ENCODE measurements at regions not wholly inside any gene's neighbourhood (a gene's known extent, or its start where the extent isn't known, plus 50 kb on each side); places are given as distances from the start of the nearest gene placed in this dataset.
A peak's percentile ranks its signal among the peaks of the same experiment; 100 is the strongest.

DNA sequence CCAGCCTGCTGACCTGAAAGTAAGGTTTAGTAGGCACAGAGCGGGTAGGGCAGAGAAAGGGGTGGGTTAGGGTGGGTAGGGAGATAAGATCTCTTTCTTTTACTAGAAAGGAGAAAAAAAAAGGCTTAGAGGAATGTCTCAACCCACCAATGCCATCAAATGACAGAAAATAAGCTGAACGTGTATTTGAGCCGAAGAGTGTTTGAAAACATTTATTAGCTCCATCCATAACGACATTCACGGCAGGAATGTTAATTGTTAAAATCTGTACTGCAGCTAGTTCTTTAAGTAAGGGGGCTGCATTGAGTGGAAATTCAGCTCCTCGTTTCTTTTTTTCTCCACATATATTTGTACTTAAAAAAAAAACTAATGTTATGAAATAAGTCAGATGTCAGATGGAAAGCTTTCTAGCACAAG is 63.7 kb upstream of the ARID5B start:
- Histone ChIP-seq H3K9ac (ENCODE audit: low read depth, low read length) (peak overlapping the region; percentile 55), H3K4me3 (ENCODE audit: insufficient read depth, low read depth, low read length) (no peak overlapping the region), H3K79me1 (ENCODE audit: low read depth in 1 of 2, low read length in 2 of 2) (0 out of 4 replicates have a peak, but pooled peaks cover 0 to 2% of the 10 kb centered on the region in 2 experiments), H3K27ac (ENCODE audit: insufficient read depth, low read length) (peak overlapping the region; percentile 81; the same call in 1 of the 2 replicates), H3K9me3 (ENCODE audit: control insufficient read depth, insufficient read depth, low read length) (no peaks in the 10 kb centered on the region), H4K5ac (ENCODE audit: low read depth, low read length) (peak overlapping the region; percentile 37), H3K23ac (ENCODE audit: low read depth, low read length) (peak overlapping the region; percentile 72; the same call in 1 of the 2 replicates), H3K4ac (ENCODE audit: low read depth, low read length) (peak overlapping the region; percentile 86; the same call in 1 of the 2 replicates), H2AK5ac (ENCODE audit: low read depth, low read length) (peak overlapping the region; percentile 62; the same call in 1 of the 2 replicates), H4K8ac (ENCODE audit: low read depth in 2 of 2, low read length in 2 of 2) (peak overlapping the region in 1 of 2 experiments; percentile 49; a peak in 3 of 4 replicates), H3K4me2 (ENCODE audit: low read depth, low read length) (peak overlapping the region; percentile 94), H2BK15ac (ENCODE audit: low read depth, low read length) (peak overlapping the region; percentile 25; the same call in 2 of the 3 replicates), H3K4me1 (ENCODE audit: control insufficient read depth, insufficient read depth, low read length) (peaks cover 17% of the 10 kb centered on the region), H3K14ac (replicated peaks; ENCODE audit: low read depth, low read length) (0 out of 2 replicates have a peak overlapping the region, but pooled peaks have one; percentile 64), H2AK9ac (replicated peaks; ENCODE audit: low read depth, low read length, poor library complexity) (no peak overlapping the region), H4K20me1 (ENCODE audit: insufficient read depth, low read length) (no peaks in the 10 kb centered on the region), H2BK120ac (ENCODE audit: low read depth, low read length) (peak overlapping the region; percentile 93), H3K36me3 (ENCODE audit: control insufficient read depth, insufficient read depth, low read length) (no peaks in the 10 kb centered on the region), H3K56ac (ENCODE audit: extremely low read depth, insufficient read depth, low read length) (peak overlapping the region; percentile 71; the same call in 1 of the 2 replicates), H3K18ac (ENCODE audit: low read depth, low read length) (peak overlapping the region; percentile 99), H2BK5ac (ENCODE audit: low read depth, low read length, poor library complexity, severe bottlenecking) (peak overlapping the region; percentile 89), H2BK20ac (ENCODE audit: low read depth, low read length) (peak overlapping the region; percentile 83), H3K27me3 (ENCODE audit: control insufficient read depth, insufficient read depth, low read length) (no peaks in the 10 kb centered on the region), H3K9me1 (ENCODE audit: insufficient read depth, low read length) (0 out of 2 replicates have a peak, but pooled peaks cover 8% of the 10 kb centered on the region), H4K91ac (ENCODE audit: insufficient read depth, low read depth, low read length) (peak overlapping the region; percentile 81), H2AFZ (replicated peaks; ENCODE audit: low read length, poor library complexity) (no peak overlapping the region)
- intact Hi-C loops (cut with micrococcal nuclease) (loop anchor here (1.0 to 5.0 kb wide), 3 partner anchors 63 to 565 kb away; no protein-coding TSS in a partner anchor), in situ Hi-C loops (cut with MboI; ENCODE audit: low sequenced_read_pairs) (no loop called here), dilution Hi-C loops (cut with HindIII; ENCODE audit: low sequenced_read_pairs, unreplicated experiment) (no loop called here)
- ChIA-PET POLR2A (ENCODE audit: unreplicated experiment) (interaction anchor here (0.6 to 0.7 kb wide), 4 partner anchors 8 to 66 kb away, joined by 3 to 4 read pairs (median 3); no protein-coding TSS in a partner anchor), CTCF (interaction anchor here (0.7 to 1.6 kb wide), 2 partner anchors 87 to 1458 kb away, joined by 3 to 8 read pairs; no protein-coding TSS in a partner anchor)
- no peak for DNase-seq
- ATAC-seq (ENCODE audit: low read depth), result peak; percentile 30; the same call in 1 of the 2 replicates
- no TSS peak for BruUV-seq (replicated peaks)
- WGBS, 2 experiments (ENCODE audit: extremely low coverage in 2 of 2, insufficient read length in 1 of 2), result no CpG with 5 or more reads among the region's 6 CpGs
- no peak for TF ChIP-seq MAZ (IDR thresholded peaks at IDR 0.05; ENCODE audit: borderline replicate concordance, low read depth, low read length)
- TF ChIP-seq FOS (IDR thresholded peaks at IDR 0.05; ENCODE audit: low read depth, low read length), result no peak
- no peak for TF ChIP-seq POLR2A (IDR thresholded peaks at IDR 0.05; ENCODE audit: low read depth, low read length)
- no peak for TF ChIP-seq CEBPB (IDR thresholded peaks at IDR 0.05; ENCODE audit: low read depth, low read length)
- TF ChIP-seq RFX5 (IDR thresholded peaks at IDR 0.05; ENCODE audit: low read depth, low read length), result no peak
- TF ChIP-seq NFE2L2 (IDR thresholded peaks at IDR 0.05; ENCODE audit: low read depth, low read length), result no peak
- TF ChIP-seq RAD21 (IDR thresholded peaks at IDR 0.05; ENCODE audit: low read length), result no peak
- TF ChIP-seq BHLHE40 (IDR thresholded peaks at IDR 0.05; ENCODE audit: low read depth, low read length), result no peak
- TF ChIP-seq, protein P1, sequence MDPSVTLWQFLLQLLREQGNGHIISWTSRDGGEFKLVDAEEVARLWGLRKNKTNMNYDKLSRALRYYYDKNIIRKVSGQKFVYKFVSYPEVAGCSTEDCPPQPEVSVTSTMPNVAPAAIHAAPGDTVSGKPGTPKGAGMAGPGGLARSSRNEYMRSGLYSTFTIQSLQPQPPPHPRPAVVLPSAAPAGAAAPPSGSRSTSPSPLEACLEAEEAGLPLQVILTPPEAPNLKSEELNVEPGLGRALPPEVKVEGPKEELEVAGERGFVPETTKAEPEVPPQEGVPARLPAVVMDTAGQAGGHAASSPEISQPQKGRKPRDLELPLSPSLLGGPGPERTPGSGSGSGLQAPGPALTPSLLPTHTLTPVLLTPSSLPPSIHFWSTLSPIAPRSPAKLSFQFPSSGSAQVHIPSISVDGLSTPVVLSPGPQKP (IDR thresholded peaks at IDR 0.05; ENCODE audit: borderline replicate concordance, low read depth, low read length), result no peak
- TF ChIP-seq SMC3 (IDR thresholded peaks at IDR 0.05; ENCODE audit: low read depth, low read length), result no peak
- no peak for TF ChIP-seq RCOR1 (IDR thresholded peaks at IDR 0.05; ENCODE audit: insufficient replicate concordance, low read length)
- no peak for TF ChIP-seq MXI1 (IDR thresholded peaks at IDR 0.05; ENCODE audit: borderline replicate concordance, low read depth, low read length)
- TF ChIP-seq, protein P2, sequence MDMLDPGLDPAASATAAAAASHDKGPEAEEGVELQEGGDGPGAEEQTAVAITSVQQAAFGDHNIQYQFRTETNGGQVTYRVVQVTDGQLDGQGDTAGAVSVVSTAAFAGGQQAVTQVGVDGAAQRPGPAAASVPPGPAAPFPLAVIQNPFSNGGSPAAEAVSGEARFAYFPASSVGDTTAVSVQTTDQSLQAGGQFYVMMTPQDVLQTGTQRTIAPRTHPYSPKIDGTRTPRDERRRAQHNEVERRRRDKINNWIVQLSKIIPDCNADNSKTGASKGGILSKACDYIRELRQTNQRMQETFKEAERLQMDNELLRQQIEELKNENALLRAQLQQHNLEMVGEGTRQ (IDR thresholded peaks at IDR 0.05; ENCODE audit: low read depth, low read length), result no peak
- TF ChIP-seq MAFK (IDR thresholded peaks at IDR 0.05; ENCODE audit: low read depth, low read length), result no peak
- TF ChIP-seq, protein P3, sequence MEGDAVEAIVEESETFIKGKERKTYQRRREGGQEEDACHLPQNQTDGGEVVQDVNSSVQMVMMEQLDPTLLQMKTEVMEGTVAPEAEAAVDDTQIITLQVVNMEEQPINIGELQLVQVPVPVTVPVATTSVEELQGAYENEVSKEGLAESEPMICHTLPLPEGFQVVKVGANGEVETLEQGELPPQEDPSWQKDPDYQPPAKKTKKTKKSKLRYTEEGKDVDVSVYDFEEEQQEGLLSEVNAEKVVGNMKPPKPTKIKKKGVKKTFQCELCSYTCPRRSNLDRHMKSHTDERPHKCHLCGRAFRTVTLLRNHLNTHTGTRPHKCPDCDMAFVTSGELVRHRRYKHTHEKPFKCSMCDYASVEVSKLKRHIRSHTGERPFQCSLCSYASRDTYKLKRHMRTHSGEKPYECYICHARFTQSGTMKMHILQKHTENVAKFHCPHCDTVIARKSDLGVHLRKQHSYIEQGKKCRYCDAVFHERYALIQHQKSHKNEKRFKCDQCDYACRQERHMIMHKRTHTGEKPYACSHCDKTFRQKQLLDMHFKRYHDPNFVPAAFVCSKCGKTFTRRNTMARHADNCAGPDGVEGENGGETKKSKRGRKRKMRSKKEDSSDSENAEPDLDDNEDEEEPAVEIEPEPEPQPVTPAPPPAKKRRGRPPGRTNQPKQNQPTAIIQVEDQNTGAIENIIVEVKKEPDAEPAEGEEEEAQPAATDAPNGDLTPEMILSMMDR (conservative IDR thresholded peaks at IDR 0.05; ENCODE audit: low read depth, low read length), result no peak
